Prostate gland (tissue), 2 donors: ENCODE measurements at regions not wholly inside any gene's neighbourhood (a gene's known extent, or its start where the extent isn't known, plus 50 kb on each side); places are given as distances from the start of the nearest gene placed in this dataset.

Source experiments
- CTCF ChIP-seq, 4 experiments: fragments of 200-600 bp in 2 of 4; fragments of 450-650 bp in 2 of 4; sonication (generic) in 2 of 4; IDR thresholded peaks; 1 replicate in 3 of 4; 2 replicates in 1 of 4; pipeline ENCODE4 v1.5.1; 2016 to 2019; ENCODE audit warnings: antibody characterized with exemption in 4 of 4, mild to moderate bottlenecking in 2 of 4, moderate library complexity in 2 of 4
- POLR2A ChIP-seq: fragments of 450-650 bp; IDR thresholded peaks from one replicate; pipeline ENCODE4 v1.6.1; 2016; ENCODE audit warnings: antibody characterized with exemption, mild to moderate bottlenecking

GRCh38 chr16:48062681-48063080, 93.1 kb downstream of the ABCC12 start:
- no peak for TF ChIP-seq CTCF (IDR thresholded peaks at IDR 0.05)
- no peak for TF ChIP-seq POLR2A
